ENCODE measurements at regions not wholly inside any gene's neighbourhood (a gene's known extent, or its start where the extent isn't known, plus 50 kb on each side); places are given as distances from the start of the nearest gene placed in this dataset.

- H3K4me3 Mint-ChIP-seq, result no peak overlapping the region
Measured at GRCh38 chr15:61641645-61642044, 412.5 kb upstream of the RORA start.

GRCh38 chr15:61640756-61641155, 411.7 kb upstream of the RORA start:
- H3K27ac Mint-ChIP-seq, result no peak overlapping the region

More at GRCh38 chr15:61641645-61642044, 412.5 kb upstream of the RORA start:
- Mint-ChIP-seq H3K4me1 (ENCODE audit: unreplicated experiment) (peaks cover 17% of the 10 kb centered on the region), H3K27ac (no peak overlapping the region), H3K27me3 (peaks cover 21% of the 10 kb centered on the region), H3K36me3 (no peaks in the 10 kb centered on the region), H3K9me3 (no peaks in the 10 kb centered on the region)
- no peak for TF ChIP-seq CTCF (conservative IDR thresholded peaks at IDR 0.05)
- DNase-seq (ENCODE audit: extremely low spot score, unreplicated experiment), result no peak

GRCh38 chr15:61639491-61639890, 410.4 kb upstream of the RORA start:
- no peaks in the 10 kb centered on the region for H3K36me3 Mint-ChIP-seq
- peaks cover 20% of the 10 kb centered on the region for H3K27me3 Mint-ChIP-seq
- no peak for DNase-seq (ENCODE audit: extremely low spot score, unreplicated experiment)
- peaks cover 15% of the 10 kb centered on the region for H3K4me1 Mint-ChIP-seq (ENCODE audit: unreplicated experiment)
- no peak overlapping the region for H3K4me3 Mint-ChIP-seq
- no peaks in the 10 kb centered on the region for H3K9me3 Mint-ChIP-seq
- no peak overlapping the region for H3K27ac Mint-ChIP-seq
- no peak for TF ChIP-seq CTCF (conservative IDR thresholded peaks at IDR 0.05)

More at GRCh38 chr15:61640756-61641155, 411.7 kb upstream of the RORA start:
- H3K4me3 Mint-ChIP-seq, result no peak overlapping the region
- H3K4me1 Mint-ChIP-seq (ENCODE audit: unreplicated experiment), result peaks cover 17% of the 10 kb centered on the region
- H3K36me3 Mint-ChIP-seq, result no peaks in the 10 kb centered on the region
- no peak for DNase-seq (ENCODE audit: extremely low spot score, unreplicated experiment)
- no peak for TF ChIP-seq CTCF (conservative IDR thresholded peaks at IDR 0.05)
- H3K9me3 Mint-ChIP-seq, result no peaks in the 10 kb centered on the region
- peaks cover 21% of the 10 kb centered on the region for H3K27me3 Mint-ChIP-seq

- peaks cover 27% of the 10 kb centered on the region for H3K27me3 Mint-ChIP-seq
- H3K4me1 Mint-ChIP-seq (ENCODE audit: unreplicated experiment), result peaks cover 7% of the 10 kb centered on the region
- H3K27ac Mint-ChIP-seq, result no peak overlapping the region
- no peaks in the 10 kb centered on the region for H3K36me3 Mint-ChIP-seq
- TF ChIP-seq CTCF (conservative IDR thresholded peaks at IDR 0.05), result no peak
- no peak for DNase-seq (ENCODE audit: extremely low spot score, unreplicated experiment)
- no peak overlapping the region for H3K4me3 Mint-ChIP-seq
- H3K9me3 Mint-ChIP-seq, result no peaks in the 10 kb centered on the region
Measured at GRCh38 chr15:61634837-61635236, 405.7 kb upstream of the RORA start.

GRCh38 chr15:61633951-61634350, 404.8 kb upstream of the RORA start:
- no peak overlapping the region for H3K4me3 Mint-ChIP-seq

More at GRCh38 chr15:61633951-61634350, 404.8 kb upstream of the RORA start:
- TF ChIP-seq CTCF (conservative IDR thresholded peaks at IDR 0.05), result no peak
- H3K9me3 Mint-ChIP-seq, result no peaks in the 10 kb centered on the region
- no peak overlapping the region for H3K27ac Mint-ChIP-seq
- H3K4me1 Mint-ChIP-seq (ENCODE audit: unreplicated experiment), result no peaks in the 10 kb centered on the region
- H3K27me3 Mint-ChIP-seq, result peaks cover 19% of the 10 kb centered on the region
- DNase-seq (ENCODE audit: extremely low spot score, unreplicated experiment), result no peak
- H3K36me3 Mint-ChIP-seq, result no peaks in the 10 kb centered on the region
